HEK293 (cell line): ENCODE measurements at regions not wholly inside any gene's neighbourhood (a gene's known extent, or its start where the extent isn't known, plus 50 kb on each side); places are given as distances from the start of the nearest gene placed in this dataset.

Experiments
- CTCF ChIA-PET: fragments of 350-600 bp; formaldehyde crosslinking; extraction: SDS; loops from one replicate; lab custom pipeline; 2021; ENCODE audit warnings: antibody characterized with exemption; lab: Yijun Ruan, JAX
- POLR2A ChIA-PET: fragments of 300-600 bp; formaldehyde crosslinking; extraction: SDS; loops from one replicate; lab custom pipeline; 2020; ENCODE audit warnings: antibody characterized with exemption, inconsistent platforms; lab: Yijun Ruan, JAX
- H3K27ac ChIP-seq: fragments of 200-500 bp; sonication (Bioruptor generic); 2 replicates; pipeline ENCODE4 v1.5.1; 2014; ENCODE audit warnings: low read depth, low read length, control low read depth, inconsistent platforms; ENCODE audit errors: extremely low read depth
- H3K36me3 ChIP-seq, 2 experiments: fragments of 200-500 bp in 1 of 2; sonication (Bioruptor generic) in 1 of 2; 1 replicate in 1 of 2; 2 replicates in 1 of 2; pipeline ENCODE4 v1.5.1; 2014 to 2017; ENCODE audit warnings: inconsistent platforms in 2 of 2, low read length in 2 of 2; ENCODE audit not compliant: control insufficient read depth in 2 of 2, insufficient read depth in 1 of 2
- H3K4me1 ChIP-seq: fragments of 200-500 bp; sonication (Bioruptor generic); 2 replicates; pipeline ENCODE4 v1.5.1; 2014; ENCODE audit warnings: mild to moderate bottlenecking, low read length, inconsistent platforms; ENCODE audit not compliant: control insufficient read depth, insufficient read depth
- H3K4me3 ChIP-seq: 2 replicates; pipeline ENCODE4 v1.5.1; 2011; ENCODE audit warnings: low read depth, mild to moderate bottlenecking, control low read depth, low read length, moderate library complexity
- H3K9me3 ChIP-seq: fragments of 200-500 bp; sonication (Bioruptor generic); 2 replicates; pipeline ENCODE4 v1.5.1; 2014; ENCODE audit warnings: low read depth, low read length, inconsistent platforms; ENCODE audit not compliant: control insufficient read depth, insufficient read depth
- CTCF ChIP-seq: fragments of 450-650 bp; formaldehyde crosslinking; IDR thresholded peaks from 2 replicates; pipeline ENCODE4 v1.5.1; 2016; ENCODE audit warnings: missing biosample characterization, missing genetic modification characterization
- FEZF1 ChIP-seq: fragments of 450-650 bp; formaldehyde crosslinking; IDR thresholded peaks from 2 replicates; pipeline ENCODE4 v1.5.1; 2016; ENCODE audit warnings: missing biosample characterization, missing genetic modification characterization
- GLI4 ChIP-seq: fragments of 450-650 bp; formaldehyde crosslinking; IDR thresholded peaks from 2 replicates; pipeline ENCODE4 v1.5.1; 2016; ENCODE audit warnings: missing biosample characterization, missing genetic modification characterization
- IKZF3 ChIP-seq: fragments of 450-650 bp; IDR thresholded peaks from 2 replicates; pipeline ENCODE4 v1.5.0; 2018; ENCODE audit warnings: missing biosample characterization, mild to moderate bottlenecking, missing genetic modification characterization, moderate library complexity
- PBX3 ChIP-seq: sonication (generic); formaldehyde crosslinking; IDR thresholded peaks from 2 replicates; pipeline ENCODE4 v1.8.1; 2022; ENCODE audit warnings: mild to moderate bottlenecking, moderate library complexity, missing genetic modification reagents
- PRDM1 ChIP-seq: fragments of 450-650 bp; formaldehyde crosslinking; IDR thresholded peaks from 2 replicates; pipeline ENCODE4; 2016; ENCODE audit warnings: missing biosample characterization, missing genetic modification characterization
- SALL2 ChIP-seq: fragments of 450-650 bp; formaldehyde crosslinking; IDR thresholded peaks from 2 replicates; pipeline ENCODE4 v1.5.0; 2017; ENCODE audit warnings: missing biosample characterization, mild to moderate bottlenecking, missing genetic modification characterization, borderline replicate concordance
- SP3 ChIP-seq: fragments of 450-650 bp; formaldehyde crosslinking; IDR thresholded peaks from 2 replicates; pipeline ENCODE4 v1.5.1; 2016; ENCODE audit warnings: missing biosample characterization, missing genetic modification characterization
- ZBTB17 ChIP-seq: fragments of 450-650 bp; formaldehyde crosslinking; IDR thresholded peaks from 2 replicates; pipeline ENCODE4 v1.5.1; 2016; ENCODE audit warnings: missing biosample characterization, missing genetic modification characterization
- ZBTB21 ChIP-seq: fragments of 450-650 bp; formaldehyde crosslinking; IDR thresholded peaks from 2 replicates; pipeline ENCODE4 v1.5.1; 2017; ENCODE audit warnings: missing biosample characterization, missing genetic modification characterization
- ZNF146 ChIP-seq: fragments of 450-650 bp; formaldehyde crosslinking; IDR thresholded peaks from 2 replicates; pipeline ENCODE4 v1.5.1; 2016; ENCODE audit warnings: missing biosample characterization, missing genetic modification characterization
- ZNF169 ChIP-seq: fragments of 450-650 bp; formaldehyde crosslinking; IDR thresholded peaks from 2 replicates; pipeline ENCODE4 v1.5.1; 2016; ENCODE audit warnings: missing biosample characterization, missing genetic modification characterization
- ZNF24 ChIP-seq: fragments of 450-650 bp; formaldehyde crosslinking; IDR thresholded peaks from 2 replicates; pipeline ENCODE4 v1.5.1; 2016; ENCODE audit warnings: missing biosample characterization, missing genetic modification characterization
- ZNF324 ChIP-seq: fragments of 450-650 bp; formaldehyde crosslinking; IDR thresholded peaks from 2 replicates; pipeline ENCODE4 v1.5.1; 2016; ENCODE audit warnings: missing biosample characterization, missing genetic modification characterization
- ZNF37A ChIP-seq: fragments of 450-650 bp; IDR thresholded peaks from 2 replicates; pipeline ENCODE4 v1.5.1; 2018; ENCODE audit warnings: missing biosample characterization, missing genetic modification characterization
- ZNF416 ChIP-seq: fragments of 450-650 bp; formaldehyde crosslinking; IDR thresholded peaks from 2 replicates; pipeline ENCODE4 v1.5.1; 2016; ENCODE audit warnings: missing biosample characterization, missing genetic modification characterization
- ZNF449 ChIP-seq: fragments of 450-650 bp; formaldehyde crosslinking; IDR thresholded peaks from 2 replicates; pipeline ENCODE4 v1.5.1; 2017; ENCODE audit warnings: missing biosample characterization, mild to moderate bottlenecking, missing genetic modification characterization, moderate library complexity
- ZNF518A ChIP-seq: fragments of 450-650 bp; formaldehyde crosslinking; conservative IDR thresholded peaks from 2 replicates; pipeline ENCODE4 v1.5.1; 2016; ENCODE audit warnings: low read depth, missing biosample characterization, missing genetic modification characterization
- ZNF529 ChIP-seq: fragments of 450-650 bp; formaldehyde crosslinking; IDR thresholded peaks from 2 replicates; pipeline ENCODE4 v1.5.1; 2017; ENCODE audit warnings: missing genetic modification characterization, missing biosample characterization; ENCODE audit not compliant: insufficient replicate concordance
- ZNF548 ChIP-seq: fragments of 450-650 bp; formaldehyde crosslinking; IDR thresholded peaks from 2 replicates; pipeline ENCODE4 v1.5.1; 2016; ENCODE audit warnings: missing biosample characterization, missing genetic modification characterization
- ZNF624 ChIP-seq: fragments of 450-650 bp; formaldehyde crosslinking; IDR thresholded peaks from 2 replicates; pipeline ENCODE4 v1.5.1; 2017; ENCODE audit warnings: missing biosample characterization, missing genetic modification characterization
- ZNF660 ChIP-seq: fragments of 450-650 bp; IDR thresholded peaks from 2 replicates; pipeline ENCODE4 v1.5.1; 2018; ENCODE audit warnings: missing biosample characterization, mild to moderate bottlenecking, missing genetic modification characterization
- ZNF76 ChIP-seq: fragments of 450-650 bp; formaldehyde crosslinking; IDR thresholded peaks from 2 replicates; pipeline ENCODE4; 2016; ENCODE audit warnings: low read depth, missing biosample characterization, missing genetic modification characterization, borderline replicate concordance

- no peak for TF ChIP-seq ZNF37A (tag by site-specific recombination)
- TF ChIP-seq PBX3 (CRISPR knock-in tag) = no peak
- TF ChIP-seq SALL2 (tag by site-specific recombination) = no peak
- no peak for TF ChIP-seq ZNF529 (tag by site-specific recombination)
- no peak for TF ChIP-seq ZNF324 (tag by site-specific recombination)
- no peak for TF ChIP-seq GLI4 (tag by site-specific recombination)
- TF ChIP-seq ZBTB21 (tag by site-specific recombination) = no peak
- TF ChIP-seq ZNF624 (tag by site-specific recombination) = no peak
Measured at GRCh38 chr3:67898916-67899315, 244.5 kb upstream of the SUCLG2 start (continued).

- no peaks in the 10 kb centered on the region for H3K36me3 ChIP-seq
- ChIA-PET CTCF (interaction anchor here (0.5 kb wide), 1 partner anchor 391 kb away, joined by 3 read pairs; no protein-coding TSS in a partner anchor), POLR2A (no interaction called here)
- no peaks in the 10 kb centered on the region for H3K9me3 ChIP-seq
- no peak overlapping the region for H3K27ac ChIP-seq
- TF ChIP-seq ZNF24 (tag by site-specific recombination) (no peak), ZNF146 (no peak), ZNF548 (no peak), ZNF169 (tag by site-specific recombination) (no peak), ZNF660 (tag by site-specific recombination) (no peak), SP3 (tag by site-specific recombination) (no peak), ZBTB17 (tag by site-specific recombination) (no peak), ZNF449 (no peak)
- H3K4me1 ChIP-seq = no peaks in the 10 kb centered on the region
- H3K4me3 ChIP-seq = no peak overlapping the region
Measured at GRCh38 chr3:67897351-67898336, 243.2 kb upstream of the SUCLG2 start.

GRCh38 chr3:67896130-67896529 lies 241.7 kb upstream of the SUCLG2 start:
- Histone ChIP-seq H3K4me3 (no peak overlapping the region), H3K4me1 (no peaks in the 10 kb centered on the region), H3K9me3 (no peaks in the 10 kb centered on the region), H3K36me3 (no peaks in the 10 kb centered on the region), H3K27ac (no peak overlapping the region)
- ChIA-PET POLR2A (interaction anchor here (0.6 kb wide), 1 partner anchor 32 kb away, joined by 4 read pairs; no protein-coding TSS in a partner anchor), CTCF (no interaction called here)
- TF ChIP-seq PRDM1 (tag by site-specific recombination) (no peak), ZNF416 (tag by site-specific recombination) (no peak), CTCF (tag by site-specific recombination) (no peak), FEZF1 (tag by site-specific recombination) (no peak), IKZF3 (tag by site-specific recombination) (no peak), ZNF76 (tag by site-specific recombination) (no peak), ZNF518A (tag by site-specific recombination) (no peak)
